ENCODE measurements at regions not wholly inside any gene's neighbourhood (a gene's known extent, or its start where the extent isn't known, plus 50 kb on each side); places are given as distances from the start of the nearest gene placed in this dataset.

GRCh38 chr5:103902893-103903292 lies 340.3 kb upstream of the NUDT12 start:
- Histone ChIP-seq H3K9me3 (ENCODE audit: control insufficient read depth, low read length) (no peaks in the 10 kb centered on the region), H3K36me3 (ENCODE audit: control insufficient read depth, insufficient read depth, low read length) (no peaks in the 10 kb centered on the region), H3K27me3 (ENCODE audit: control insufficient read depth, insufficient read depth, low read length, poor library complexity, severe bottlenecking) (no peaks in the 10 kb centered on the region), H3K9ac (ENCODE audit: extremely low read depth, low read length, poor library complexity, severe bottlenecking) (no peak overlapping the region), H3K4me1 (ENCODE audit: control insufficient read depth, insufficient read depth, low read length) (no peaks in the 10 kb centered on the region), H3K27ac (ENCODE audit: low read depth, low read length) (no peak overlapping the region), H3K4me3 (ENCODE audit: low read length) (no peak overlapping the region)
- peaks cover 14% of the 10 kb centered on the region for H3K9me3 Mint-ChIP-seq
- no peak for DNase-seq
- TF ChIP-seq CTCF (conservative IDR thresholded peaks at IDR 0.05) = no peak
- no peak overlapping the region for H3K4me3 Mint-ChIP-seq
- 92 to 93% methylated on average over 2 to 3 of the region's 3 CpGs for WGBS, 2 experiments (ENCODE audit: insufficient coverage in 1 of 2, insufficient read length in 1 of 2)
- H3K4me1 Mint-ChIP-seq = no peaks in the 10 kb centered on the region
- no peaks in the 10 kb centered on the region for H3K27me3 Mint-ChIP-seq (ENCODE audit: insufficient read depth)
- H3K27ac Mint-ChIP-seq = no peak overlapping the region
- H3K36me3 Mint-ChIP-seq (ENCODE audit: low read depth) = peaks cover 5% of the 10 kb centered on the region

- Histone ChIP-seq H3K27me3 (ENCODE audit: control insufficient read depth, insufficient read depth, low read length, poor library complexity, severe bottlenecking) (no peaks in the 10 kb centered on the region), H3K9ac (ENCODE audit: extremely low read depth, low read length, poor library complexity, severe bottlenecking) (no peak overlapping the region), H3K36me3 (ENCODE audit: control insufficient read depth, insufficient read depth, low read length) (no peaks in the 10 kb centered on the region), H3K27ac (ENCODE audit: low read depth, low read length) (no peak overlapping the region), H3K9me3 (ENCODE audit: control insufficient read depth, low read length) (no peaks in the 10 kb centered on the region), H3K4me3 (ENCODE audit: low read length) (no peak overlapping the region), H3K4me1 (ENCODE audit: control insufficient read depth, insufficient read depth, low read length) (no peaks in the 10 kb centered on the region)
- Mint-ChIP-seq H3K27me3 (ENCODE audit: insufficient read depth) (no peaks in the 10 kb centered on the region), H3K4me1 (no peaks in the 10 kb centered on the region), H3K36me3 (ENCODE audit: low read depth) (peaks cover 5% of the 10 kb centered on the region), H3K9me3 (peaks cover 14% of the 10 kb centered on the region), H3K4me3 (no peak overlapping the region), H3K27ac (no peak overlapping the region)
- WGBS, 2 experiments (ENCODE audit: insufficient coverage in 1 of 2, insufficient read length in 1 of 2) = 94 to 100% methylated on average over 1 of the region's 1 CpG
- no peak for TF ChIP-seq CTCF (conservative IDR thresholded peaks at IDR 0.05)
- no peak for DNase-seq
These were observed 339.3 kb upstream of the NUDT12 start for GRCh38 chr5:103901885-103902284.

- Mint-ChIP-seq H3K27me3 (ENCODE audit: insufficient read depth) (no peaks in the 10 kb centered on the region), H3K4me1 (peaks cover 6% of the 10 kb centered on the region), H3K9me3 (peaks cover 11% of the 10 kb centered on the region), H3K27ac (no peak overlapping the region), H3K36me3 (ENCODE audit: low read depth) (peaks cover 2% of the 10 kb centered on the region), H3K4me3 (no peak overlapping the region)
- Histone ChIP-seq H3K4me3 (ENCODE audit: low read length) (no peak overlapping the region), H3K36me3 (ENCODE audit: control insufficient read depth, insufficient read depth, low read length) (no peaks in the 10 kb centered on the region), H3K27ac (ENCODE audit: low read depth, low read length) (no peak overlapping the region), H3K9me3 (ENCODE audit: control insufficient read depth, low read length) (no peaks in the 10 kb centered on the region), H3K4me1 (ENCODE audit: control insufficient read depth, insufficient read depth, low read length) (peaks cover 4% of the 10 kb centered on the region), H3K27me3 (ENCODE audit: control insufficient read depth, insufficient read depth, low read length, poor library complexity, severe bottlenecking) (no peaks in the 10 kb centered on the region), H3K9ac (ENCODE audit: extremely low read depth, low read length, poor library complexity, severe bottlenecking) (no peak overlapping the region)
- TF ChIP-seq CTCF (conservative IDR thresholded peaks at IDR 0.05) = no peak
- DNase-seq = no peak
- 89% methylated on average over 3 of the region's 3 CpGs; no CpG with 5 or more reads in 1 of the 2 experiments for WGBS, 2 experiments (ENCODE audit: insufficient coverage in 1 of 2, insufficient read length in 1 of 2)
These were observed 334.0 kb upstream of the NUDT12 start for GRCh38 chr5:103896593-103896992.

Measured in endodermal cell (in vitro differentiated cells).